Pulmonary artery endothelial cell (primary cell): ENCODE measurements at regions not wholly inside any gene's neighbourhood (a gene's known extent, or its start where the extent isn't known, plus 50 kb on each side); places are given as distances from the start of the nearest gene placed in this dataset.

ENCODE experiments used
- DNase-seq: peaks from one replicate; pipeline ENCODE4 v3.0.0-alpha.2; 2011; ENCODE audit warnings: low read depth, low spot score

GRCh38 chr1:75984781-75985180 lies 52.6 kb upstream of the ASB17 start:
- no peak for DNase-seq

GRCh38 chr1:75985827-75986226 lies 53.6 kb upstream of the ASB17 start:
- no peak for DNase-seq

GRCh38 chr1:75986478-75986877 lies 54.3 kb upstream of the ASB17 start:
- DNase-seq: no peak

GRCh38 chr1:75989121-75989520 lies 56.9 kb upstream of the ASB17 start:
- no peak for DNase-seq

- no peak for DNase-seq
Measured at GRCh38 chr1:75990686-75991085, 58.5 kb upstream of the ASB17 start.

GRCh38 chr1:75991497-75992114 lies 59.4 kb upstream of the ASB17 start:
- peak; percentile 44 for DNase-seq

GRCh38 chr1:75992312-75992711 lies 60.1 kb upstream of the ASB17 start:
- DNase-seq: no peak

GRCh38 chr1:75993661-75994060 lies 61.5 kb upstream of the ASB17 start:
- no peak for DNase-seq

GRCh38 chr1:75996196-75996595 lies 64.0 kb upstream of the ASB17 start:
- DNase-seq: no peak

GRCh38 chr1:75999034-75999433 lies 66.8 kb upstream of the ASB17 start:
- no peak for DNase-seq

GRCh38 chr1:76003946-76004345 lies 70.6 kb upstream of the ST6GALNAC3 start:
- no peak for DNase-seq

- DNase-seq: no peak
Measured at GRCh38 chr1:76005765-76006164, 68.8 kb upstream of the ST6GALNAC3 start.

- DNase-seq: no peak
Measured at GRCh38 chr1:76006234-76006633, 68.3 kb upstream of the ST6GALNAC3 start.

GRCh38 chr1:76010802-76011201 lies 63.7 kb upstream of the ST6GALNAC3 start:
- DNase-seq: no peak

- no peak for DNase-seq
Measured at GRCh38 chr1:76012341-76013205, 62.0 kb upstream of the ST6GALNAC3 start.

- no peak for DNase-seq
Measured at GRCh38 chr1:76013206-76013581, 61.4 kb upstream of the ST6GALNAC3 start.

- DNase-seq: no peak
Measured at GRCh38 chr1:76015478-76016103, 59.0 kb upstream of the ST6GALNAC3 start.

- DNase-seq: no peak
Measured at GRCh38 chr1:76018045-76018444, 56.5 kb upstream of the ST6GALNAC3 start.

GRCh38 chr1:76021846-76022245 lies 52.7 kb upstream of the ST6GALNAC3 start:
- DNase-seq: no peak

GRCh38 chr1:76023669-76024435 lies 50.7 kb upstream of the ST6GALNAC3 start:
- DNase-seq: no peak
